Loucy (cell line): ENCODE measurements at regions not wholly inside any gene's neighbourhood (a gene's known extent, or its start where the extent isn't known, plus 50 kb on each side); places are given as distances from the start of the nearest gene placed in this dataset.

Experiments
- EZH2phosphoT487 ChIP-seq: fragments of 200-600 bp; IDR thresholded peaks from 2 replicates; pipeline ENCODE4 v1.6.1; 2018; ENCODE audit warnings: antibody characterized with exemption, mild to moderate bottlenecking, moderate library complexity, borderline replicate concordance
- TF ChIP-seq, protein P1 (sequence below): fragments of 200-600 bp; sonication (generic); conservative IDR thresholded peaks from 2 replicates; pipeline ENCODE4 v1.5.1; 2014; ENCODE audit warnings: mild to moderate bottlenecking, antibody characterized with exemption, low read length

DNA sequence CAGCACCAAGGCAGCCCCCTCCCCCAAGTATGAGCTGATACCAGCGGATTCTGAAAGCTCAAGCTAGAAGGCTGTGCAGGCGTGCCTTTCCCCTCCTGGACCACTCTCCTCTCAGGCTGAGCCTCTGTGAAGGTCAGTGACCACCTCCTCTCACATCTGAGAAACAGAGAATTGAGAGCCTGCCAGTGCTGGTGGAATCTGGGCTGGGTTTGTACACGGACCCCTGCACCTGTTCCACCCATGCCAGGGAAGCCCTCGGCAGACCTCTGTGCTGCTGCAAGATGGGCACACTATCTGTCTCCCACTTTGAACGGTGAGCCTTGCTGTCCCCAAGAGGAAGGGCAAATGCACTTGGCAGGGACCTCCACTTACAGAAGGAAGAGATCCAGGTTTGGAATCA is 54.7 kb upstream of the SDK2 start:
- TF ChIP-seq, protein P1, sequence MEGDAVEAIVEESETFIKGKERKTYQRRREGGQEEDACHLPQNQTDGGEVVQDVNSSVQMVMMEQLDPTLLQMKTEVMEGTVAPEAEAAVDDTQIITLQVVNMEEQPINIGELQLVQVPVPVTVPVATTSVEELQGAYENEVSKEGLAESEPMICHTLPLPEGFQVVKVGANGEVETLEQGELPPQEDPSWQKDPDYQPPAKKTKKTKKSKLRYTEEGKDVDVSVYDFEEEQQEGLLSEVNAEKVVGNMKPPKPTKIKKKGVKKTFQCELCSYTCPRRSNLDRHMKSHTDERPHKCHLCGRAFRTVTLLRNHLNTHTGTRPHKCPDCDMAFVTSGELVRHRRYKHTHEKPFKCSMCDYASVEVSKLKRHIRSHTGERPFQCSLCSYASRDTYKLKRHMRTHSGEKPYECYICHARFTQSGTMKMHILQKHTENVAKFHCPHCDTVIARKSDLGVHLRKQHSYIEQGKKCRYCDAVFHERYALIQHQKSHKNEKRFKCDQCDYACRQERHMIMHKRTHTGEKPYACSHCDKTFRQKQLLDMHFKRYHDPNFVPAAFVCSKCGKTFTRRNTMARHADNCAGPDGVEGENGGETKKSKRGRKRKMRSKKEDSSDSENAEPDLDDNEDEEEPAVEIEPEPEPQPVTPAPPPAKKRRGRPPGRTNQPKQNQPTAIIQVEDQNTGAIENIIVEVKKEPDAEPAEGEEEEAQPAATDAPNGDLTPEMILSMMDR = no peak
- TF ChIP-seq EZH2phosphoT487 = no peak
